ENCODE measurements at regions not wholly inside any gene's neighbourhood (a gene's known extent, or its start where the extent isn't known, plus 50 kb on each side); places are given as distances from the start of the nearest gene placed in this dataset.

GRCh38 chr7:26965724-26966123 lies 101.3 kb upstream of the SKAP2 start:
- TF ChIP-seq CTCF (IDR thresholded peaks at IDR 0.05; ENCODE audit: low read depth, low read length) (no peak), EZH2phosphoT487 (IDR thresholded peaks at IDR 0.05; ENCODE audit: low read depth) (no peak)

Data from OCI-LY3 (cell line).